Forelimb muscle (tissue), 1 donor: ENCODE measurements at regions not wholly inside any gene's neighbourhood (a gene's known extent, or its start where the extent isn't known, plus 50 kb on each side); places are given as distances from the start of the nearest gene placed in this dataset.

Source experiments
- DNase-seq: peaks from one replicate; pipeline ENCODE4 v3.0.0-alpha.2; 2013; ENCODE audit warnings: low read depth

DNA sequence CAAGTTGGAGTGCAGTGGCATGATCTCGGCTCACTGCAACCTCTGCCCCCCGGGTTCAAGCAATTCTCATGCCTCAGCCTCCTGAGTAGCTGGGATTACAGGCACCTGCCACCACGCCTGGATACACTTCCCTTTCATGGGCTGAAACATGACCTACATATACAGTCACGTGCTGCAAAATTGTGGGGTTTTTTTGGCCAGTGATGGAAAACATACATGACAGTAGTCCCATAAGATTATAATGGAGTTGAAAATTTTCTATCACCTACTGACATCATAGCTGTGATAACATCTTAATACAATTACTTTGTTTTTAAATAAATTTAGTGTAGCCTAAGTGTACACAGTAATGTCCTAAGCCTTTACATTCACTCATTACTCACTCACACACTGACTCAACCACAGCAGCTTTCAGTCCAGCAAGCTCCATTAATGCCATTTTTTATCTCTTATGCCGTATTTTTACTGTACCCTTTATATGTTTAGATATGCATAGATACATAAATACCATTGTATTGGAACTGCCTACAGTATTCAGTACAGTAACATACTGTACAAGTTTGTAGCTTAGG, 79.9 kb upstream of the TMEM196 start:
- no peak for DNase-seq

DNA sequence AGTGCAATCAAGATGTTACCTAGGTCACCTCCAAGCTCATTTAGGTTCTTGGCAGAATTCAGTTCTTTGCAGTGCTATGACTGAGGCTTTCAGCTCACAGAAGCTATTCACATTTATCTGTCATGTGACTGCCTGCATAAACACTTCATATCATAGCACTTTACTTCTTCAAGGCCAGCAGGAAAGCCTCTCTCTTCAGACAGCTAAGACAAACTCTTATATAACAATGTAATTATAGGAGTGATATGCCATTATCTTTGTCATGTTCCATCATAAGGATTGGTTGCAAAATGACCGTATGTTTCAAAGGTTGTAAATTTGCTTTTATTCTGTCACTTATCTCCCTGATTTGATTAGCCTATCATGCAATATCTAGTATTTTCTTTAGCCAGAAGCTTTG, 78.8 kb upstream of the TMEM196 start:
- no peak for DNase-seq

DNA sequence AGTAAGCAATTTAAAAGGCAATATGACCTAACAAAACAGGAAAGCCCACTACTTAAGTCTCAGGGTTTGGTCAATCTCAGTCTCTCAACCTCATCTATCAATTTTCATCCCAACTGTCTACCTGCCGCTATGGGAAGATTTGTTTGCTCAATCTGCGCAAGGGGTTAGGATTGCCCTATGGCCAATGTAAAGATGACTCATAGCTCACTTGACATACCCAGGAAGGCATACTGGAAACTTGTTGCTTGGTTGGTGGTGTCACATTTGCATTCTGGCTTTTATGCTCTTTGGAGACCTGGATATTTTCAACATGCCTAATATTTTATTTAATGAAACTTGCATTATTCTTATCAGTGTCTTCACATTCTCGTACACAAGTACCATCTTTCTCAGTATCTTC, 78.1 kb upstream of the TMEM196 start:
- DNase-seq: no peak

DNA sequence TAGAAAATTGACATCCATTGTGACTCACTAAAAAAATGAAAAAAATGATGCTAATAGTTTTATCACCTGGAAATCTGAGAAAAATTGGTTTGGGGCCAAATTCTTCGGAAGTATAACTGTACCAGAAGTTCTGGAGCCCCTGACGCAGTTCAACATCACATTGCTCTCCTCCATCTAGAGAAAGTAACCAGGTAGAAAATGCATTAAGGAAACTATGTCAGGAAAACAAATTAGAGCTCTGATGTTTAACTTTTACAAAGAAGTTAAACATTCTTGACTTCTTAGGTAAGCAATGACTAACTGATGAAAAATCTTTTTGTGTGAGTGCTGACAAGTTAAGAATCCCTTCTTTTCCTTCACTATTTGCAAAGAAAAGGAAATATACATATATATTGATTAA, 61.1 kb upstream of the TMEM196 start:
- DNase-seq: no peak

DNA sequence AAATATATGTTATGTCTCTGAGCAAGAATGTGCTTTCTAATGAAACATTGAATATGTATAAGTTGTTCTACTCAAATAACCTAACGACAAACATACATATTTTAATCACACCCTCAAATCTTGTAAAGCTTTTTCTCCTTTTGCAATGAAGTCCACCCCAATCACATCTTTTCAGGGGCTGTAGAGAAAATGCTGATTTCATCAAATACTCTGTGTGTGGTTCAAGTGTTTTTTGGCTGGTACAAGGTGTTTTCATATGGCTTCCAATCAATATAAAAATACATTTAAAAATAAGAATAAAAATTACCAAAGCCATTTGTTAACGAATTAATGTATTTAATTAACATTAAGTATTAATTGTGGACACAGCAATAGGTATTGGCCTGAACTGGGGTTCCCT, 57.2 kb upstream of the TMEM196 start:
- DNase-seq: no peak
